ENCODE measurements at regions not wholly inside any gene's neighbourhood (a gene's known extent, or its start where the extent isn't known, plus 50 kb on each side); places are given as distances from the start of the nearest gene placed in this dataset.

GRCh38 chr6:164665328-164665727 lies 644.1 kb downstream of the C6orf118 start:
- no peak overlapping the region for H3K4me3 ChIP-seq
- TF ChIP-seq POLR2A (IDR thresholded peaks at IDR 0.05), result no peak
- TF ChIP-seq POLR2AphosphoS5 (IDR thresholded peaks at IDR 0.05), result no peak
- TF ChIP-seq CTCF (IDR thresholded peaks at IDR 0.05), result no peak
- no peaks in the 10 kb centered on the region for H3K27me3 ChIP-seq (replicated peaks; ENCODE audit: insufficient read depth)
- no peaks in the 10 kb centered on the region for H3K4me1 ChIP-seq (replicated peaks)
- H3K27ac ChIP-seq, result no peak overlapping the region
- H3K9me3 ChIP-seq, result no peaks in the 10 kb centered on the region
- WGBS, result 51% methylated on average over 6 of the region's 6 CpGs
- no peaks in the 10 kb centered on the region for H3K36me3 ChIP-seq
- intact Hi-C loops (cut with DNase I), result no loop called here
- no peak for DNase-seq (ENCODE audit: low spot score)

GRCh38 chr6:164663634-164664033 lies 645.8 kb downstream of the C6orf118 start:
- H3K4me3 ChIP-seq, result no peak overlapping the region
- intact Hi-C loops (cut with DNase I), result no loop called here
- no peaks in the 10 kb centered on the region for H3K4me1 ChIP-seq (replicated peaks)
- H3K36me3 ChIP-seq, result no peaks in the 10 kb centered on the region
- 89% methylated on average over 5 of the region's 5 CpGs for WGBS
- no peak overlapping the region for H3K27ac ChIP-seq
- H3K9me3 ChIP-seq, result no peaks in the 10 kb centered on the region
- H3K27me3 ChIP-seq (replicated peaks; ENCODE audit: insufficient read depth), result no peaks in the 10 kb centered on the region
- no peak for DNase-seq (ENCODE audit: low spot score)
- TF ChIP-seq CTCF (IDR thresholded peaks at IDR 0.05) (no peak), POLR2A (IDR thresholded peaks at IDR 0.05) (no peak), POLR2AphosphoS5 (IDR thresholded peaks at IDR 0.05) (no peak)

- 94% methylated on average over 3 of the region's 3 CpGs for WGBS
- Histone ChIP-seq H3K27me3 (replicated peaks; ENCODE audit: insufficient read depth) (no peaks in the 10 kb centered on the region), H3K9me3 (no peaks in the 10 kb centered on the region), H3K27ac (no peak overlapping the region), H3K36me3 (no peaks in the 10 kb centered on the region), H3K4me3 (no peak overlapping the region), H3K4me1 (replicated peaks) (no peaks in the 10 kb centered on the region)
- no peak for TF ChIP-seq CTCF (IDR thresholded peaks at IDR 0.05)
- no peak for TF ChIP-seq POLR2AphosphoS5 (IDR thresholded peaks at IDR 0.05)
- no peak for TF ChIP-seq POLR2A (IDR thresholded peaks at IDR 0.05)
- intact Hi-C loops (cut with DNase I), result no loop called here
- DNase-seq (ENCODE audit: low spot score), result no peak
These were observed 647.7 kb downstream of the C6orf118 start for GRCh38 chr6:164661716-164662115.

GRCh38 chr6:164660781-164661180 lies 648.6 kb downstream of the C6orf118 start:
- Histone ChIP-seq H3K4me3 (no peak overlapping the region), H3K36me3 (no peaks in the 10 kb centered on the region), H3K4me1 (replicated peaks) (no peaks in the 10 kb centered on the region), H3K9me3 (no peaks in the 10 kb centered on the region), H3K27me3 (replicated peaks; ENCODE audit: insufficient read depth) (no peaks in the 10 kb centered on the region), H3K27ac (no peak overlapping the region)
- 85% methylated on average over 1 of the region's 1 CpG for WGBS
- no peak for DNase-seq (ENCODE audit: low spot score)
- TF ChIP-seq POLR2A (IDR thresholded peaks at IDR 0.05) (no peak), POLR2AphosphoS5 (IDR thresholded peaks at IDR 0.05) (no peak), CTCF (IDR thresholded peaks at IDR 0.05) (no peak)
- intact Hi-C loops (cut with DNase I), result no loop called here

GRCh38 chr6:164640956-164641355 lies 668.4 kb downstream of the C6orf118 start:
- Histone ChIP-seq H3K9me3 (no peaks in the 10 kb centered on the region), H3K4me3 (no peak overlapping the region), H3K27me3 (replicated peaks; ENCODE audit: insufficient read depth) (no peaks in the 10 kb centered on the region), H3K36me3 (no peaks in the 10 kb centered on the region), H3K27ac (no peak overlapping the region), H3K4me1 (replicated peaks) (no peaks in the 10 kb centered on the region)
- TF ChIP-seq POLR2A (IDR thresholded peaks at IDR 0.05) (no peak), CTCF (IDR thresholded peaks at IDR 0.05) (no peak), POLR2AphosphoS5 (IDR thresholded peaks at IDR 0.05) (no peak)
- intact Hi-C loops (cut with DNase I), result no loop called here
- WGBS, result 92% methylated on average over 4 of the region's 4 CpGs
- DNase-seq (ENCODE audit: low spot score), result no peak
